DND-41 (cell line): ENCODE measurements at regions not wholly inside any gene's neighbourhood (a gene's known extent, or its start where the extent isn't known, plus 50 kb on each side); places are given as distances from the start of the nearest gene placed in this dataset.

ENCODE experiments used
- ATAC-seq: fragments of 200-7000 bp; cut with Tn5 transposase; 3 replicates; pipeline ENCODE4 v1.9.1; 2021; ENCODE audit warnings: low read depth; ENCODE audit not compliant: insufficient read depth
- DNase-seq: peaks from one replicate; pipeline ENCODE4 v3.0.0-alpha.2; 2020
- H2AFZ ChIP-seq: 2 replicates; pipeline ENCODE4 v1.6.0; 2012; ENCODE audit warnings: low read depth, low read length
- H3K27ac ChIP-seq: 2 replicates; pipeline ENCODE4 v1.5.1; 2012; ENCODE audit warnings: low read length, inconsistent platforms
- H3K27me3 ChIP-seq: fragments of 200-600 bp; sonication (generic); 2 replicates; pipeline ENCODE4 v1.6.0; 2012; ENCODE audit warnings: low read length, mild to moderate bottlenecking, inconsistent platforms; ENCODE audit not compliant: insufficient read depth, poor library complexity
- H3K36me3 ChIP-seq: 2 replicates; pipeline ENCODE4 v1.5.1; 2012; ENCODE audit warnings: low read length, inconsistent platforms; ENCODE audit not compliant: insufficient read depth
- H3K4me1 ChIP-seq: 2 replicates; pipeline ENCODE4 v1.5.1; 2012; ENCODE audit warnings: mild to moderate bottlenecking, low read length; ENCODE audit not compliant: insufficient read depth
- H3K4me2 ChIP-seq: 2 replicates; pipeline ENCODE4 v1.6.0; 2012; ENCODE audit warnings: mild to moderate bottlenecking, moderate library complexity, low read length, inconsistent platforms; ENCODE audit not compliant: insufficient read depth
- H3K4me3 ChIP-seq, 2 experiments: fragments of 200-600 bp in 1 of 2; shearing (Covaris generic) in 1 of 2; 2 replicates each; pipeline ENCODE4 v1.5.1; 2012 to 2016; ENCODE audit warnings: inconsistent platforms in 2 of 2, low read length in 2 of 2, mild to moderate bottlenecking in 2 of 2, low read depth in 1 of 2, moderate library complexity in 1 of 2
- H3K79me2 ChIP-seq: 2 replicates; pipeline ENCODE4 v1.6.0; 2012; ENCODE audit warnings: low read length, inconsistent platforms; ENCODE audit not compliant: insufficient read depth
- H3K9ac ChIP-seq: 2 replicates; pipeline ENCODE4 v1.6.0; 2012; ENCODE audit warnings: low read depth, mild to moderate bottlenecking, inconsistent platforms, low read length, moderate library complexity
- H3K9me3 ChIP-seq: 2 replicates; pipeline ENCODE4 v1.5.1; 2012; ENCODE audit warnings: low read length, moderate library complexity, mild to moderate bottlenecking, inconsistent platforms; ENCODE audit not compliant: insufficient read depth, severe bottlenecking
- H4K20me1 ChIP-seq: 2 replicates; pipeline ENCODE4 v1.6.0; 2012; ENCODE audit warnings: low read length; ENCODE audit not compliant: insufficient read depth
- CTCF ChIP-seq: IDR thresholded peaks from 2 replicates; pipeline ENCODE4 v1.5.1; 2012; ENCODE audit warnings: borderline replicate concordance, low read length, moderate library complexity, mild to moderate bottlenecking; ENCODE audit not compliant: poor library complexity, severe bottlenecking; ENCODE audit errors: extremely low read depth
- EZH2 ChIP-seq: IDR thresholded peaks from 3 replicates; pipeline ENCODE4 v1.6.1; 2012; ENCODE audit warnings: borderline replicate concordance, low read depth, mild to moderate bottlenecking, moderate library complexity, low read length, inconsistent platforms; ENCODE audit not compliant: severe bottlenecking

- H3K4me1 ChIP-seq: no peaks in the 10 kb centered on the region
- H3K79me2 ChIP-seq: no peaks in the 10 kb centered on the region
- no peak overlapping the region for H3K4me2 ChIP-seq
- DNase-seq: no peak
- H3K27ac ChIP-seq: no peak overlapping the region
- no peak for ATAC-seq
- H3K36me3 ChIP-seq: no peaks in the 10 kb centered on the region
- H3K9ac ChIP-seq: no peak overlapping the region
- H4K20me1 ChIP-seq: no peaks in the 10 kb centered on the region
- H2AFZ ChIP-seq: no peak overlapping the region
- H3K27me3 ChIP-seq: no peaks in the 10 kb centered on the region
- TF ChIP-seq EZH2: no peak
- no peak for TF ChIP-seq CTCF
- no peaks in the 10 kb centered on the region for H3K9me3 ChIP-seq
- no peak overlapping the region for H3K4me3 ChIP-seq
These were observed 286.2 kb upstream of the MDGA2 start for GRCh38 chr14:47961634-47962033.

DNA sequence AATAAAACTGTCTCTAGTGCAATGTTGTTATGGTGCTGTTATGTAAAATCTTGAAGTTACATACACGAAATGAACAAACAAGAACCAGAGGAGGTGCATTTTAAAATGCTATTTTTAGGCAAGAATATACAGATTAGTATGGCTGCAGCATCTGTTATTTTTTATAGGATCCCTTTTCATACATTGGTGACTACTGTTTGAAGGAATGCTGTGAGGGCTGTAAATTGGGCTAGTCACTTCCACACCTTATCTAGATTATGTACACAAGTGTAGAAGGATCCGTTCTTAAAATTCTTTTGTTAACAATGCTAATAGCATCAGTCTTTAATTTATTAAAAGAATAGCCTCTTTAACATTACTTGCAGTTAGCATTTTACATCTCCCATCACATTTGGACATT, 284.3 kb upstream of the MDGA2 start:
- ATAC-seq (no peak), DNase-seq (no peak)
- no peak overlapping the region for H3K9ac ChIP-seq
- H4K20me1 ChIP-seq: no peaks in the 10 kb centered on the region
- H3K27me3 ChIP-seq: no peaks in the 10 kb centered on the region
- no peaks in the 10 kb centered on the region for H3K4me1 ChIP-seq
- no peak for TF ChIP-seq CTCF
- no peak for TF ChIP-seq EZH2
- H3K9me3 ChIP-seq: no peaks in the 10 kb centered on the region
- no peak overlapping the region for H3K4me3 ChIP-seq
- H3K36me3 ChIP-seq: no peaks in the 10 kb centered on the region
- no peak overlapping the region for H3K4me2 ChIP-seq
- no peaks in the 10 kb centered on the region for H3K79me2 ChIP-seq
- H2AFZ ChIP-seq: no peak overlapping the region
- H3K27ac ChIP-seq: no peak overlapping the region

DNA sequence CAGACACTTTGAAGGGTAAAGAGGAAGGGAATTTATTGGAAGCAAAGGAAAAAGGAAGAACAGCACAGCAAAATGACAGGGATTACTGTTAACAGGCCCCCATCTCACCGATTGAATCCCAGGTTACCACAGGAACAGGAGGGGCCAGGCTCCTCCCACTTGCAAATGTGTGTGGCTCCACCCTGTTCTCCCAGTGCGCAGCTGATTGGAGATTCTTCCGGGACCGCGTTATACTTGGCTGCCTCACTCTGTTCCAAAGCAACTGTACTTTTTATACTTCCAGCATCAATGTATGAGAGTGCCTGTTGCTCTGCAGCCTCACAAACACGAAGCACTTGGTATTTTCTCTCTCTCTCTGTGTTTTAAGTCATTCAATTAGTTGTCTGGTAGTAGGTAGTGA, 273.6 kb upstream of the MDGA2 start:
- Histone ChIP-seq H3K4me2 (no peak overlapping the region), H3K9me3 (no peaks in the 10 kb centered on the region), H3K9ac (no peak overlapping the region), H3K36me3 (no peaks in the 10 kb centered on the region), H3K4me1 (no peaks in the 10 kb centered on the region), H3K27me3 (no peaks in the 10 kb centered on the region), H4K20me1 (no peaks in the 10 kb centered on the region), H3K27ac (no peak overlapping the region), H3K4me3 (no peak overlapping the region), H2AFZ (no peak overlapping the region), H3K79me2 (no peaks in the 10 kb centered on the region)
- DNase-seq: no peak
- TF ChIP-seq EZH2: no peak
- TF ChIP-seq CTCF: no peak
- ATAC-seq: no peak

- DNase-seq (no peak), ATAC-seq (no peak)
- Histone ChIP-seq H3K4me2 (no peak overlapping the region), H2AFZ (no peak overlapping the region), H3K27me3 (no peaks in the 10 kb centered on the region), H3K36me3 (no peaks in the 10 kb centered on the region), H3K4me3 (no peak overlapping the region), H3K9ac (no peak overlapping the region), H4K20me1 (no peaks in the 10 kb centered on the region), H3K4me1 (no peaks in the 10 kb centered on the region), H3K9me3 (no peaks in the 10 kb centered on the region), H3K79me2 (no peaks in the 10 kb centered on the region), H3K27ac (no peak overlapping the region)
- TF ChIP-seq CTCF (no peak), EZH2 (no peak)
These were observed 259.9 kb upstream of the MDGA2 start for GRCh38 chr14:47935332-47935731.
